ENCODE measurements at regions not wholly inside any gene's neighbourhood (a gene's known extent, or its start where the extent isn't known, plus 50 kb on each side); places are given as distances from the start of the nearest gene placed in this dataset.
A peak's percentile ranks its signal among the peaks of the same experiment; 100 is the strongest.

GRCh38 chr6:30810813-30811339 is 66.5 kb upstream of the IER3 start (continued):
- TF ChIP-seq ZBTB33 (IDR thresholded peaks at IDR 0.05) (0 out of 2 replicates have a peak, but pooled peaks have one; percentile 8), SIX5 (IDR thresholded peaks at IDR 0.05; ENCODE audit: low read depth, low read length, severe bottlenecking) (no peak), MEF2A (IDR thresholded peaks at IDR 0.05; ENCODE audit: insufficient read depth, low read depth, low read length) (peak; percentile 79), CTCF (IDR thresholded peaks at IDR 0.05 in 2 of 3, conservative IDR thresholded peaks at IDR 0.05 in 1 of 3; ENCODE audit: control insufficient read depth in 2 of 3, extremely low read depth in 1 of 3, insufficient read depth in 1 of 3, low read depth in 3 of 3, low read length in 3 of 3) (0 out of 6 replicates have a peak, but pooled peaks of 1 of the 3 experiments have one; percentile 4), ASH2L (IDR thresholded peaks at IDR 0.05; ENCODE audit: borderline replicate concordance, low read depth) (no peak), TAF1 (IDR thresholded peaks at IDR 0.05; ENCODE audit: borderline replicate concordance, low read depth, low read length) (no peak), STAT3 (IDR thresholded peaks at IDR 0.05; ENCODE audit: low read depth, low read length) (no peak; the same call in 1 of the 2 replicates), PKNOX1 (IDR thresholded peaks at IDR 0.05) (peak; percentile 55), ESRRA (IDR thresholded peaks at IDR 0.05; ENCODE audit: low read length) (no peak), SIN3A (IDR thresholded peaks at IDR 0.05; ENCODE audit: low read depth, low read length) (no peak), ZNF687 (IDR thresholded peaks at IDR 0.05) (peak; percentile 66; the same call in 1 of the 2 replicates), ELK1 (IDR thresholded peaks at IDR 0.05; ENCODE audit: low read depth, low read length) (no peak), CHD4 (IDR thresholded peaks at IDR 0.05) (no peak), MEF2B (IDR thresholded peaks at IDR 0.05; ENCODE audit: partially characterized antibody, poor library complexity, severe bottlenecking) (peak; percentile 95), BCL11A (IDR thresholded peaks at IDR 0.05; ENCODE audit: low read depth, low read length) (peak; percentile 95), PBX3 (IDR thresholded peaks at IDR 0.05; ENCODE audit: insufficient replicate concordance, low read depth, low read length) (no peak), SMAD1 (IDR thresholded peaks at IDR 0.05; ENCODE audit: low read depth, partially characterized antibody) (peak; percentile 67), SMAD5 (IDR thresholded peaks at IDR 0.05; ENCODE audit: low read depth) (no peak), IKZF2 (IDR thresholded peaks at IDR 0.05) (peak; percentile 100)

Measured in GM12878 (cell line).